Upper lobe of right lung (tissue), 1 donor: ENCODE measurements at regions not wholly inside any gene's neighbourhood (a gene's known extent, or its start where the extent isn't known, plus 50 kb on each side); places are given as distances from the start of the nearest gene placed in this dataset.

ENCODE experiments used
- ATAC-seq: fragments of 200-7000 bp; cut with Tn5 transposase; one replicate; pipeline ENCODE4 v1.9.1; 2020; ENCODE audit warnings: mild to moderate bottlenecking, moderate library complexity
- DNase-seq: peaks from one replicate; pipeline ENCODE4 v3.0.0-alpha.2; 2020
- H3K27ac ChIP-seq: fragments of 200-600 bp; one replicate; pipeline ENCODE4 v1.8.0; 2022
- H3K27me3 ChIP-seq: fragments of 200-600 bp; one replicate; pipeline ENCODE4 v1.8.0; 2022; ENCODE audit warnings: mild to moderate bottlenecking
- H3K36me3 ChIP-seq: fragments of 200-600 bp; one replicate; pipeline ENCODE4 v1.8.0; 2022
- H3K4me1 ChIP-seq: fragments of 200-600 bp; one replicate; pipeline ENCODE4 v1.8.0; 2022
- H3K4me3 ChIP-seq: fragments of 200-600 bp; one replicate; pipeline ENCODE4 v1.8.0; 2022; ENCODE audit warnings: mild to moderate bottlenecking
- H3K9me3 ChIP-seq: fragments of 200-600 bp; one replicate; pipeline ENCODE4 v1.8.0; 2022
- CTCF ChIP-seq: fragments of 200-600 bp; IDR thresholded peaks from one replicate; pipeline ENCODE4 v1.8.0; 2022; ENCODE audit warnings: antibody characterized with exemption
- intact Hi-C: fragments of 100-400 bp; cut with DNase I; formaldehyde crosslinking; loops from one replicate; pipeline ENCODE4 v1.11.0; 2022
- donor health status: DM: no; HTN: yes; CAD: no; lungs with severe emphysema.

- H3K9me3 ChIP-seq = no peaks in the 10 kb centered on the region
- intact Hi-C loops = loop anchor here (5.0 kb wide), 1 partner anchor 280 kb away; no protein-coding TSS in a partner anchor
These were observed 77.6 kb upstream of the SEC11C start for GRCh38 chr18:59061914-59062642.

GRCh38 chr18:59062643-59063006, 77.1 kb upstream of the SEC11C start:
- H3K4me1 ChIP-seq = no peaks in the 10 kb centered on the region
- TF ChIP-seq CTCF = no peak
- no peaks in the 10 kb centered on the region for H3K36me3 ChIP-seq
- no peak overlapping the region for H3K4me3 ChIP-seq
- DNase-seq = no peak
- intact Hi-C loops = loop anchor here (5.0 kb wide), 1 partner anchor 280 kb away; no protein-coding TSS in a partner anchor
- H3K9me3 ChIP-seq = no peaks in the 10 kb centered on the region
- H3K27me3 ChIP-seq = no peaks in the 10 kb centered on the region
- ATAC-seq = no peak
- H3K27ac ChIP-seq = no peak overlapping the region

More at GRCh38 chr18:59061914-59062642, 77.6 kb upstream of the SEC11C start:
- no peak for TF ChIP-seq CTCF
- DNase-seq (no peak), ATAC-seq (no peak)
- H3K27me3 ChIP-seq = no peaks in the 10 kb centered on the region
- H3K27ac ChIP-seq = no peak overlapping the region
- no peaks in the 10 kb centered on the region for H3K4me1 ChIP-seq
- no peak overlapping the region for H3K4me3 ChIP-seq
- no peaks in the 10 kb centered on the region for H3K36me3 ChIP-seq

GRCh38 chr18:59063300-59063906, 76.3 kb upstream of the SEC11C start:
- no peak for ATAC-seq

GRCh38 chr18:59063912-59064311, 75.8 kb upstream of the SEC11C start:
- no peak overlapping the region for H3K4me3 ChIP-seq
- DNase-seq = no peak
- intact Hi-C loops = loop anchor here (5.0 kb wide), 1 partner anchor 282 kb away; no protein-coding TSS in a partner anchor
- no peak overlapping the region for H3K27ac ChIP-seq
- no peaks in the 10 kb centered on the region for H3K9me3 ChIP-seq
- H3K27me3 ChIP-seq = no peaks in the 10 kb centered on the region
- H3K4me1 ChIP-seq = no peaks in the 10 kb centered on the region
- H3K36me3 ChIP-seq = no peaks in the 10 kb centered on the region
- ATAC-seq = no peak
- no peak for TF ChIP-seq CTCF

More at GRCh38 chr18:59063300-59063906, 76.3 kb upstream of the SEC11C start:
- H3K4me1 ChIP-seq = no peaks in the 10 kb centered on the region
- H3K9me3 ChIP-seq = no peaks in the 10 kb centered on the region
- no peak overlapping the region for H3K4me3 ChIP-seq
- no peaks in the 10 kb centered on the region for H3K36me3 ChIP-seq
- no peak for TF ChIP-seq CTCF
- intact Hi-C loops = loop anchor here (5.0 kb wide), 1 partner anchor 281 kb away; no protein-coding TSS in a partner anchor
- H3K27ac ChIP-seq = peak overlapping the region; percentile 0
- H3K27me3 ChIP-seq = no peaks in the 10 kb centered on the region
- no peak for DNase-seq

GRCh38 chr18:59065684-59066083, 74.0 kb upstream of the SEC11C start:
- H3K27ac ChIP-seq = no peak overlapping the region
- no peaks in the 10 kb centered on the region for H3K4me1 ChIP-seq
- no peaks in the 10 kb centered on the region for H3K9me3 ChIP-seq
- ATAC-seq (no peak), DNase-seq (no peak)
- no peak for TF ChIP-seq CTCF
- no peak overlapping the region for H3K4me3 ChIP-seq
- no peaks in the 10 kb centered on the region for H3K27me3 ChIP-seq
- intact Hi-C loops = no loop called here
- no peaks in the 10 kb centered on the region for H3K36me3 ChIP-seq
